IMR-90 (cell line): ENCODE measurements at regions not wholly inside any gene's neighbourhood (a gene's known extent, or its start where the extent isn't known, plus 50 kb on each side); places are given as distances from the start of the nearest gene placed in this dataset.

Experiments
- ATAC-seq: fragments of 200-7000 bp; cut with Tn5 transposase; 2 replicates; pipeline ENCODE4 v1.9.1; 2020; ENCODE audit warnings: low read depth, mild to moderate bottlenecking, moderate library complexity
- BruUV-seq: library from RNA; stranded (reverse); fragments of 400-500 nt; replicated peaks from 2 replicates; lab custom pipeline; 2021; lab: Mats Ljungman, UMichigan
- CTCF ChIA-PET: fragments of 300-600 bp; formaldehyde crosslinking; extraction: SDS; loops from one replicate; lab custom pipeline; 2021; ENCODE audit warnings: antibody characterized with exemption; lab: Yijun Ruan, JAX
- POLR2A ChIA-PET: fragments of 300-600 bp; sonication (Branson Sonifier 250); formaldehyde crosslinking; loops from one replicate; lab custom pipeline; 2022; ENCODE audit warnings: antibody characterized with exemption; ENCODE audit not compliant: unreplicated experiment; lab: Charles Lee
- DNase-seq: peaks from one replicate; pipeline ENCODE4 v3.0.0; 2013
- H2AFZ ChIP-seq: replicated peaks from 2 replicates; pipeline ENCODE3; 2013; ENCODE audit warnings: low read length, mild to moderate bottlenecking; ENCODE audit not compliant: poor library complexity
- H2AK5ac ChIP-seq: 2 replicates; pipeline ENCODE4 v1.6.1; 2013; ENCODE audit warnings: low read depth, low read length, inconsistent platforms
- H2AK9ac ChIP-seq: replicated peaks from 2 replicates; pipeline ENCODE3; 2013; ENCODE audit warnings: mild to moderate bottlenecking, low read depth, low read length, moderate library complexity; ENCODE audit not compliant: poor library complexity
- H2BK120ac ChIP-seq: 2 replicates; pipeline ENCODE4 v1.6.1; 2013; ENCODE audit warnings: low read depth, low read length, inconsistent platforms
- H2BK15ac ChIP-seq: 3 replicates; pipeline ENCODE4 v1.6.1; 2013; ENCODE audit warnings: low read depth, low read length, inconsistent platforms
- H2BK20ac ChIP-seq: 2 replicates; pipeline ENCODE4 v1.6.1; 2013; ENCODE audit warnings: low read depth, mild to moderate bottlenecking, inconsistent platforms, low read length, moderate library complexity
- H2BK5ac ChIP-seq: 2 replicates; pipeline ENCODE4 v1.6.1; 2013; ENCODE audit warnings: mild to moderate bottlenecking, low read depth, low read length, inconsistent platforms; ENCODE audit not compliant: poor library complexity, severe bottlenecking
- H3K14ac ChIP-seq: replicated peaks from 2 replicates; pipeline ENCODE4 v1.6.1; 2013; ENCODE audit warnings: low read depth, low read length, inconsistent platforms
- H3K18ac ChIP-seq: 2 replicates; pipeline ENCODE4 v1.6.1; 2013; ENCODE audit warnings: low read depth, low read length, control low read depth
- H3K23ac ChIP-seq: 2 replicates; pipeline ENCODE4 v1.6.1; 2013; ENCODE audit warnings: low read depth, low read length, inconsistent platforms
- H3K27ac ChIP-seq: 2 replicates; pipeline ENCODE4 v1.5.1; 2013; ENCODE audit warnings: mild to moderate bottlenecking, control low read depth, low read length; ENCODE audit not compliant: insufficient read depth
- H3K27me3 ChIP-seq: 2 replicates; pipeline ENCODE4 v1.6.1; 2013; ENCODE audit warnings: low read length; ENCODE audit not compliant: control insufficient read depth, insufficient read depth
- H3K36me3 ChIP-seq: 2 replicates; pipeline ENCODE4 v1.6.1; 2013; ENCODE audit warnings: low read length, mixed read lengths; ENCODE audit not compliant: control insufficient read depth, insufficient read depth
- H3K4ac ChIP-seq: 2 replicates; pipeline ENCODE4 v1.6.1; 2013; ENCODE audit warnings: low read depth, low read length, inconsistent platforms
- H3K4me1 ChIP-seq: 2 replicates; pipeline ENCODE4 v1.6.1; 2013; ENCODE audit warnings: low read length, mixed read lengths; ENCODE audit not compliant: control insufficient read depth, insufficient read depth
- H3K4me2 ChIP-seq: 2 replicates; pipeline ENCODE4 v1.6.1; 2013; ENCODE audit warnings: low read depth, mild to moderate bottlenecking, control low read depth, low read length, moderate library complexity
- H3K4me3 ChIP-seq: 2 replicates; pipeline ENCODE4 v1.5.1; 2013; ENCODE audit warnings: low read depth, mild to moderate bottlenecking, control low read depth, low read length, moderate library complexity; ENCODE audit not compliant: insufficient read depth
- H3K56ac ChIP-seq: 2 replicates; pipeline ENCODE4 v1.6.1; 2013; ENCODE audit warnings: low read length, inconsistent platforms; ENCODE audit not compliant: insufficient read depth; ENCODE audit errors: extremely low read depth
- H3K79me1 ChIP-seq, 2 experiments: 2 replicates each; pipeline ENCODE4 v1.6.1; 2013; ENCODE audit warnings: low read length in 2 of 2, inconsistent platforms in 1 of 2, low read depth in 1 of 2
- H3K9ac ChIP-seq: 2 replicates; pipeline ENCODE4 v1.6.1; 2013; ENCODE audit warnings: low read depth, low read length, control low read depth
- H3K9me1 ChIP-seq: 2 replicates; pipeline ENCODE4 v1.6.1; 2013; ENCODE audit warnings: low read length, inconsistent platforms; ENCODE audit not compliant: insufficient read depth
- H3K9me3 ChIP-seq: 2 replicates; pipeline ENCODE4 v1.6.1; 2013; ENCODE audit warnings: low read length; ENCODE audit not compliant: control insufficient read depth, insufficient read depth
- H4K20me1 ChIP-seq: 2 replicates; pipeline ENCODE4 v1.6.1; 2013; ENCODE audit warnings: low read length, inconsistent platforms; ENCODE audit not compliant: insufficient read depth
- H4K5ac ChIP-seq: 2 replicates; pipeline ENCODE4 v1.6.1; 2013; ENCODE audit warnings: mild to moderate bottlenecking, low read depth, low read length, control low read depth
- H4K8ac ChIP-seq, 2 experiments: 2 replicates each; pipeline ENCODE4 v1.6.1; 2013; ENCODE audit warnings: low read depth in 2 of 2, low read length in 2 of 2, control low read depth in 1 of 2, inconsistent platforms in 1 of 2
- H4K91ac ChIP-seq: 2 replicates; pipeline ENCODE4 v1.6.1; 2013; ENCODE audit warnings: low read depth, low read length, inconsistent platforms; ENCODE audit not compliant: insufficient read depth
- CEBPB ChIP-seq: IDR thresholded peaks from 2 replicates; pipeline ENCODE4 v1.6.1; 2012; ENCODE audit warnings: low read depth, low read length, improper control_type of control experiment
- ELK1 ChIP-seq: fragments of 150-350 bp; IDR thresholded peaks from 2 replicates; pipeline ENCODE4 v1.6.1; 2016; ENCODE audit warnings: low read depth, mild to moderate bottlenecking, low read length, moderate library complexity, borderline replicate concordance
- MAFK ChIP-seq: IDR thresholded peaks from 2 replicates; pipeline ENCODE4 v1.6.1; 2012; ENCODE audit warnings: low read depth, low read length, improper control_type of control experiment
- MAZ ChIP-seq: IDR thresholded peaks from 2 replicates; pipeline ENCODE4 v1.6.1; 2012; ENCODE audit warnings: low read depth, mild to moderate bottlenecking, low read length, improper control_type of control experiment, moderate library complexity, borderline replicate concordance
- MXI1 ChIP-seq: IDR thresholded peaks from 2 replicates; pipeline ENCODE4 v1.6.1; 2012; ENCODE audit warnings: low read depth, mild to moderate bottlenecking, low read length, moderate library complexity, borderline replicate concordance
- NFE2L2 ChIP-seq: fragments of 150-350 bp; IDR thresholded peaks from 2 replicates; pipeline ENCODE4 v1.6.1; 2016; ENCODE audit warnings: low read depth, mild to moderate bottlenecking, low read length
- POLR2A ChIP-seq: IDR thresholded peaks from 2 replicates; pipeline ENCODE4 v1.6.1; 2012; ENCODE audit warnings: mild to moderate bottlenecking, low read depth, low read length
- RAD21 ChIP-seq: IDR thresholded peaks from 2 replicates; pipeline ENCODE4 v1.6.1; 2012; ENCODE audit warnings: low read length, improper control_type of control experiment
- RCOR1 ChIP-seq: IDR thresholded peaks from 2 replicates; pipeline ENCODE4 v1.6.1; 2012; ENCODE audit warnings: mild to moderate bottlenecking, low read length, improper control_type of control experiment; ENCODE audit not compliant: insufficient replicate concordance
- RFX5 ChIP-seq: IDR thresholded peaks from 2 replicates; pipeline ENCODE4 v1.8.0; 2012; ENCODE audit warnings: low read depth, mild to moderate bottlenecking, low read length, moderate library complexity
- SMC3 ChIP-seq: fragments of 150-350 bp; IDR thresholded peaks from 2 replicates; pipeline ENCODE4 v1.6.1; 2016; ENCODE audit warnings: low read depth, mild to moderate bottlenecking, antibody characterized with exemption, low read length, moderate library complexity
- WGBS, 2 experiments: methylation state at CpG; one replicate each; pipeline versions ENCODE4 v1.1.5 to v1.1.7; 2013; ENCODE audit warnings: missing lambda C conversion rate in 2 of 2; ENCODE audit not compliant: insufficient read length in 1 of 2; ENCODE audit errors: extremely low coverage in 2 of 2; 5-methylcytosine and 5-hydroxymethylcytosine counted together
- dilution Hi-C: fragments of 300-500 bp; cut with HindIII; formaldehyde crosslinking; loops from one replicate; pipeline ENCODE4 v1.14.3; 2018; ENCODE audit warnings: low sequenced_read_pairs; ENCODE audit not compliant: unreplicated experiment
- in situ Hi-C: fragments of 300-500 bp; cut with MboI; formaldehyde crosslinking; loops from 3 replicates; pipeline ENCODE4 v1.14.3; 2019; ENCODE audit warnings: low sequenced_read_pairs, inconsistent platforms, mixed read lengths
- intact Hi-C: fragments of 100-400 bp; cut with micrococcal nuclease; formaldehyde crosslinking; loops from 2 replicates; pipeline ENCODE4 v1.10.0; 2022
- TF ChIP-seq, protein P1 (sequence below): conservative IDR thresholded peaks from 2 replicates; pipeline ENCODE4 v1.5.1; 2012; ENCODE audit warnings: mild to moderate bottlenecking, low read depth, low read length, improper control_type of control experiment

DNA sequence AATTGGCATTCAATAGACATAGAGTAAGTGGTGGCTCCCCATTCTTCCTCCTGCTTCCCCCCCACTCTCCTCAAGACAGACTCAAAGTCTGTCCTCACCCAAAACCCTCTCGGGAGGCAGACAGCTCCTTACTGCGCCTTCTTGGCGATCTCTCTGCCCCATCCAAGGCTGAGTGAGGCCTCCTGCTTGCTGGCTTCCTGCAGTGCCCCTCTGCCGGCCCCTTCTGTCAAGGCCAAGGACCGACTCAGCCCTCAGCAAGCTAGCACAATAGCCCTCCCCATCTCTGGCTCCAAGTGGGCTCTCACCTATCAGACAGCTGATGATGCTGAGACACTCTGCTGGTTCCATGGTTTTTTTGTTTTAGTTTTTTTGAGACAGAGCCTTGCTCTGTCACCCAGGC is 62.5 kb upstream of the DLK1 start:
- no peak for ATAC-seq
- Histone ChIP-seq H3K4me3 (no peak overlapping the region), H3K36me3 (no peaks in the 10 kb centered on the region), H2BK20ac (no peak overlapping the region), H4K91ac (no peak overlapping the region), H3K9me3 (no peaks in the 10 kb centered on the region), H2BK120ac (no peak overlapping the region), H2BK15ac (no peak overlapping the region), H3K27ac (no peak overlapping the region), H4K8ac (no peak overlapping the region), H3K9me1 (no peaks in the 10 kb centered on the region; the same call in 1 of the 2 replicates), H2BK5ac (no peak overlapping the region), H3K4me2 (no peak overlapping the region), H2AK9ac (no peak overlapping the region), H3K79me1 (no peaks in the 10 kb centered on the region), H3K14ac (no peak overlapping the region), H3K23ac (no peak overlapping the region), H3K18ac (no peak overlapping the region), H3K4me1 (peaks cover 12% of the 10 kb centered on the region), H3K56ac (no peak overlapping the region), H3K9ac (no peak overlapping the region), H4K20me1 (peaks cover 4% of the 10 kb centered on the region; the same call in 1 of the 2 replicates), H3K4ac (no peak overlapping the region), H4K5ac (no peak overlapping the region), H2AFZ (no peak overlapping the region), H2AK5ac (no peak overlapping the region), H3K27me3 (peaks cover 26% of the 10 kb centered on the region)
- DNase-seq: no peak
- WGBS, 2 experiments: 84% methylated on average over 3 of the region's 5 CpGs; no CpG with 5 or more reads in 1 of the 2 experiments
- CTCF ChIA-PET: interaction anchor here (1.0 to 1.6 kb wide), 2 partner anchors 9 to 12 kb away, joined by 3 to 4 read pairs; no protein-coding TSS in a partner anchor
- intact Hi-C loops: loop anchor here (5.0 kb wide), 2 partner anchors 178 to 573 kb away; no protein-coding TSS in a partner anchor
- in situ Hi-C loops: loop anchor here (5.0 kb wide), 1 partner anchor 163 kb away; the partner anchor contains the start of gene MEG3
- TF ChIP-seq MXI1 (no peak), NFE2L2 (no peak), POLR2A (no peak), MAZ (no peak), RFX5 (no peak), RCOR1 (no peak), MAFK (no peak), ELK1 (no peak), RAD21 (no peak), CEBPB (no peak), SMC3 (no peak)
- TF ChIP-seq, protein P1, sequence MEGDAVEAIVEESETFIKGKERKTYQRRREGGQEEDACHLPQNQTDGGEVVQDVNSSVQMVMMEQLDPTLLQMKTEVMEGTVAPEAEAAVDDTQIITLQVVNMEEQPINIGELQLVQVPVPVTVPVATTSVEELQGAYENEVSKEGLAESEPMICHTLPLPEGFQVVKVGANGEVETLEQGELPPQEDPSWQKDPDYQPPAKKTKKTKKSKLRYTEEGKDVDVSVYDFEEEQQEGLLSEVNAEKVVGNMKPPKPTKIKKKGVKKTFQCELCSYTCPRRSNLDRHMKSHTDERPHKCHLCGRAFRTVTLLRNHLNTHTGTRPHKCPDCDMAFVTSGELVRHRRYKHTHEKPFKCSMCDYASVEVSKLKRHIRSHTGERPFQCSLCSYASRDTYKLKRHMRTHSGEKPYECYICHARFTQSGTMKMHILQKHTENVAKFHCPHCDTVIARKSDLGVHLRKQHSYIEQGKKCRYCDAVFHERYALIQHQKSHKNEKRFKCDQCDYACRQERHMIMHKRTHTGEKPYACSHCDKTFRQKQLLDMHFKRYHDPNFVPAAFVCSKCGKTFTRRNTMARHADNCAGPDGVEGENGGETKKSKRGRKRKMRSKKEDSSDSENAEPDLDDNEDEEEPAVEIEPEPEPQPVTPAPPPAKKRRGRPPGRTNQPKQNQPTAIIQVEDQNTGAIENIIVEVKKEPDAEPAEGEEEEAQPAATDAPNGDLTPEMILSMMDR: no peak
- dilution Hi-C loops: no loop called here
- no TSS peak for BruUV-seq
- POLR2A ChIA-PET: no interaction called here
